GM19438 (cell line): ENCODE measurements at regions not wholly inside any gene's neighbourhood (a gene's known extent, or its start where the extent isn't known, plus 50 kb on each side); places are given as distances from the start of the nearest gene placed in this dataset.

Experiments
- ATAC-seq: cut with Tn5 transposase; IDR thresholded peaks from one replicate; pipeline ENCODE4 v1.9.1; 2021; ENCODE audit warnings: low read depth; ENCODE audit not compliant: unreplicated experiment

DNA sequence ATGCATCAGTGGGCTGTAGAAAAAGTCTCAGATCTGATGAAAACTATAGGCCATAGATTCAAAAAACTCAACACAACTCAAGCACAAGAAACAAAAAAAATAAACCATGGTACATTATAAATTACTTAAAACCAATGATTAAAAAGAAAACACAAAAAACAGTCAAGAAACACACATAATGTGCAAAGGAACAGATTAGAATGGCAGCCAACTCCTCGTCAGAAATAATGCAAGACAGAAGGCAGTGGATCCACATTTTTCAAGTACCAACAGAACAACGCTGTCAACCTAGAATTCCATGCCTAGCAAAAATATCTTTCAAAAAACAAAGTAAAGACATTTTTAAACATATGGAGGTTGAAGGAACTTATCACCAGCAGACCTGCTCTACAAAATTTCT is 69.7 kb downstream of the PSMB1 start:
- no peak for ATAC-seq

GRCh38 chr6:170480050-170480692 is 72.9 kb downstream of the PSMB1 start:
- no peak for ATAC-seq

DNA sequence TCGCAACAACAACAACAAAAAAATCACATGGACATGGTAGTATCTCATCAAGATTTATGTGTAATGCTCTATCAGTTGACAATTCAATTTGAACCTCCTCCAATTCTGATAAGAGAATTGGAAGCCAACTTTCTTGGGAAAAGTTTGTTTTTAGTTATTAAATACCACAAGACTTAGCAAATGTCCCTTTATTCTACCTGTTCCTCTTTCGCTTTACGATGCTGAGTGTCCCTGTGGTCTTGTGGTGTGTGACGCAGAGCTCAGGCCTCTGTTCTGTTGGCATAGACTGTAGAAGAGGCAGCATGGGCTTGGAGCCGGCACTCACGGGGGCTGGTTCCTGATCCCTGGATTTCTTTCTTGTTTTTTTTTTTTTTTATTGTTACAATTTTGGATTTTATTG is 76.7 kb downstream of the PSMB1 start:
- ATAC-seq, result no peak

GRCh38 chr6:170475118-170475517 is 78.0 kb downstream of the PSMB1 start:
- ATAC-seq, result no peak

DNA sequence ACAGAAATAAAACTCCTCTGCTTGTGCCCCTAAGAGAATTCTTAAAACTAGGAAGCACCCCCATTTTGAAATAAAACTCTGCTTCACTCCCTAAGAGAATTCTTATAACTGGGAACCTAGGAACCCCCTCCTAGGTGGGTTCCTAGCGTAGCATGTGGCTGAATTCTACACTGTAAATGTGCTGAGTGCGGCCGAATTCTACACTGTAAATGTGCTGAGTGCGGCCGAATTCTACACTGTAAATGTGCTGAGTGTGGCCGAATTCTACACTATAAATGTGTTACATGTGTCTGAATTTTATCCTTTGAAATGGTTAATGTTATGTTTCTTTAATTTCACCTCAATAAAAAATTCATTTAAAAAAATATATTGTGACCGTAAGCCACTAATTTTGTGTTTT is 79.3 kb downstream of the PSMB1 start:
- no peak for ATAC-seq

DNA sequence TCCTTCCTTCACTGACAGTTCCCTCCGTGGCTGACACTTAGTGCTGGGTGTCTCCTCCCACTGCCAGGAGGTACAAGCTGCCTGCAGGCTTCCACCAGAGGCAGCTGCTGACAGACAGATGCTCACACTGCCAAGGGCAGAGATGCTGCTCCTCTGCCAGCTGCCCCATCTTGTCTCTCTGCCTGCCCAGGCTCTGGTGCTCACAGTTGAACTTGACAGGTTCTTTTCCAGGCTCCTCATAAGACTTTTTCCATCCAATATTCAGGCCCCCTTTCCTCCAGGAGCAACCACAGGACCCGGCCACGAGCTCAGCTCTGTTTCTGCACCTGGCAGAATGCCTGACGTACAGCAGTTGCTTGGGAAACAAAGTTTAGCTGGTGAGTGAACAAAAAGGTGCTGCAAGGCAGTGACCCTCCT is 79.8 kb downstream of the PSMB1 start:
- no peak for ATAC-seq

- ATAC-seq, result no peak
Observed at GRCh38 chr6:170471491-170471890, 81.6 kb downstream of the PSMB1 start.

DNA sequence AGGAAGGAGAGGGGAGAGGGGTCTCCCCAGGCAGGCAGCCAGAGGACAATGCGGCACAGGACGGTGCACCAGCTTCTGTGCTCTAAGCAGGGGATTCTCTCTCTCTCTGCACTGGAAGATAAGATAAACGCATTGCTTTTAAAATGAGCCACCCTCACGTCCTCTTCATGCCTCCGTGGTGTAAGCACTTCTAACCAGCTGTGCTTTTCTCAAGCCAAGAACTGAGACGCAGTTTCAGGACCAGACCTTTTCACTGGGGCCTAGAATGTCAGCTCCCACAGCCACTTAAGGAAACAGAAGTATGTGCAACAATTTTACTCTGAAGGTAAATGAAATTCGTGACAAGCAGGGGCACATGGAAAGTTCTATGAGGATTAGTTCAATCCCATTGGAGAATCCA is 82.4 kb downstream of the PSMB1 start:
- ATAC-seq, result no peak

DNA sequence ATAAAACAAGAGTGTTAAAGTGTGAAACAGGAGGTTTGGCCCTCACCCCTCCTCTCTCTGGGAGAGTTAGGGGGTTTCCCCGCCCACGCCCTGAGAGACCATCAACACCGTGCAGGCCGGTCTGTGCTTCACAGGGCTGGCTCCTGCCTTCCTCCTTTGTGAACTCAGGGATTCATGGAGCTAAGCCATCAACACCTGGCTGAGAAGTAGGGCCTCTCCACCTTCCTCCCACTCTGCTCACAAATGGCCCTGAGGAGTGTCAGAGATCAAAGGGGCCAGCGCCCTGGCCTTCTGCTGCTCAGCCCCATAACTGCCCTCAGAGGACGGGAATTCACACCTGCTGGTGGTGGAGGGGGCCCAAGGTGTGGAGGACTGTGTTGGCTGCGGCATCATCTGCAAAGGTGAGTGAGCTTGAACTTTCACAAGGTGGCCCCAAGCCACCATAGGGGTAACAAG is 88.6 kb downstream of the PSMB1 start:
- no peak for ATAC-seq

DNA sequence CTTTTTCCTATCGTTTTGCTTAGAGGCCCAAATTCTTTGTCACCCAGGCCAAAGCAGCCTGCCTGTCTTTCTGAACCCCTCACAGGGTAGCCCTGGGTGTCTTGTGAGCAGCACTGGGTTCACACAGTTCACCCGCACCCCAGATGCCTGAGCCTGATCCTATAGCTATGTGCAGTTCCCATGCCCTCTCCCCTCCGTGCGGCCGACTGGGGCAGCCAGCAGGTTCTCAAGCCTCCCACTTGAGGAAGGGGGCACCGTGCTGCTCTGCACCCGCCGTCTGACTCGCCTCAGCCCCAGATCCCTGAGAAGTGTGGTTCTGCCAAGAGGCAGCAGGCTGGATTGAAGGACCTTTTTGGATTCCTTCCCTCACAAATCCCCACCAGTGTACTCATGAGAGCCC is 89.0 kb downstream of the PSMB1 start:
- no peak for ATAC-seq

DNA sequence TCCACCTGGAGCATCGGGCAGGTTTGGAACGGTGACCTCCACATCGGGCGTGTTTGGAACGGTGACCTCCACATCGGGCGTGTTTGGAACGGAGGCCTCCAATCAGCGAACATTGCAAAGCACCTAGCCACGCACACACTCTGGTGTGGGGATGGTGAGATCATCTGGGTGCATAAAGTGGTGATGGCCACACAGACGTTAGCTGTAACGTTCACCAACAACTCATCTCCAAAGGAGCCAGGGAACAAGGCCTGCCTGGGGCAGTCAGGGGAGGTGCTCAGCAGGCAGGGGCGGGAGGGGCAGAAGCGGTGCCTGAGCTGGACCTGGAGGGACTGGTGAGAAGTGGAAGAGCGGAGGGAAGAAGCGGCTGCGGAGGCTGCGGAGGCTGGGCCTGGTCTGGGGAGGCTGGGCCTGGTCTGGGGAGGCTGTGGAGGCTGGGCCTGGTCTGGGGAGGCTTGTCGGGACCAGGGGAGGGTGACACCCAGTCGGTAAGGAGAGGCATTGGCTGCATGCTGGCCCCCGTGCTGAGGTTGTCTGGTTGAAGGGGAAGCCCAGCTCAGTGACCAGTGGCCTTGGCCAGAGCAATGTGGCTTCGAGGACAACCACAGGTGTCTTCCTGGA is 89.9 kb downstream of the PSMB1 start:
- ATAC-seq, result no peak

GRCh38 chr6:170462366-170463020 is 90.6 kb downstream of the PSMB1 start:
- no peak for ATAC-seq

- no peak for ATAC-seq
Observed at GRCh38 chr6:170461556-170462365, 91.3 kb downstream of the PSMB1 start.

GRCh38 chr6:170461111-170461510 is 92.0 kb downstream of the PSMB1 start:
- ATAC-seq, result no peak

DNA sequence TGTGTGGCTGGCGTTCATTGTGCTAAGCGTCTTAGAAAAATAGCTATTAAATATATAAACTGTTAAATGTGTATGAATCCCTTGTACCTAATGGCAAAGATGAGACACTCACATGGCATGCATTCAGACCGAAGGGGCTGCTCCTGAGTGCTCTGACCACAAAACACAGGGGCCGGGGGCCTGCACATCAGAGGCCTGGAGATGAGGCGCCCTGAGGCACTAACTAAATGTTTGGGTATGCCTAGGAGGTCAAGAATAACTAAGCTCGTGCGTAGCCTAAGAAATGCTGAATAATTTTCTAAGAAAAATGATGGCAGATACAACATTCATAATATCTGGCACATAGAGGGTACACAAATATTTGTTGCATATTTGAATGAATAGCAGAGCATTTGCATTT is 92.5 kb downstream of the PSMB1 start:
- no peak for ATAC-seq

GRCh38 chr6:170459451-170459850 is 93.7 kb downstream of the PSMB1 start:
- ATAC-seq, result peak; percentile 78

DNA sequence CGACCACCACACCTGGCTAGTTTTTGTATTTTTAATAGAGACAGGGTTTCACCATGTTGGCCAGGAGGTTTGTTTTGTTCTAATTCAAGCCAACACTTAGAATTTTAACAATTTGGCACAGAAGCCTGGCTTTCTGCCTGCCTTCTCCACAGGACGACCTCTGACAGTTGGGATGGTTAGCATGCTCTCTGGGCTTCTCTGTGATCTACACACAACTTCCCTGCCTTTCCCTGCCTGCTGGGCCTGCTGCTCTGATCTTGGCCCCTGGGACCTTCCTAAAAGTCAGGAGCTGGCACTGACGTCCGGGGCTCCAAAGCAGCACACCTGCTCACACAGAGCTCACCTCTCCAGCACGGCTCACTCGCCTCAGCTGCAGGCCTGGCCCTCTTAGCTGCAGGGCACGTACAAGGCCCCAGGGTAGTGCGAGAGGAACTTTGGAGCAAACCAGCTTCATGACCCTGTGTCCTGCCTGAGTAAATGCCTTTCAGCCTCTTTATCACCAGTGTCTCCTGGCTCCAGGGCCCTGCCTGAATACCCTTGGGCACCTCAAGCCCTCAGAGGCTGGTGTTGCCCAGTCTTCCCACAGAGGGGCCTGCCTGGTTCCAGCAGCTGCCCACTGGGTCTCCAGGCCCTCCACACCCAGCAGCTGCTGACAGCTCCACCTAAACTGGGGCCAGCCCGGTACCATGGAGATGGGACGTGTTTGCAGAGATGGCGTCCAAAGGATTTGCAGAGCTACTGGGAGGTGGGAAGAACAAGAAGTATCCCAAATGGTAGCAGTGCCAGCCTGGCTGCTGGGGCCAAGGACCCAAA is 96.0 kb downstream of the PSMB1 start:
- ATAC-seq, result no peak
